Astrocyte of the spinal cord (primary cell): ENCODE measurements at regions not wholly inside any gene's neighbourhood (a gene's known extent, or its start where the extent isn't known, plus 50 kb on each side); places are given as distances from the start of the nearest gene placed in this dataset.
"Not testable (repeated sequence)": the region's sequence is repeated elsewhere in the genome, so short reads cannot be mapped to it uniquely, and the experiment has no call there.

Experiments
- DNase-seq: peaks from one replicate; pipeline ENCODE4 v3.0.0; 2011; ENCODE audit warnings: low read depth, low spot score
- H3K4me3 ChIP-seq: 2 replicates; pipeline ENCODE4 v1.5.1; 2011; ENCODE audit warnings: low read depth, mild to moderate bottlenecking, low read length, moderate library complexity
- in situ Hi-C: cut with HindIII; loops from 2 replicates; pipeline ENCODE4 v1.10.0; 2017; ENCODE audit warnings: low sequenced_read_pairs
- TF ChIP-seq, protein P1 (sequence below): IDR thresholded peaks from 2 replicates; pipeline ENCODE4 v1.5.1; 2012; ENCODE audit warnings: low read depth, mild to moderate bottlenecking, low read length, inconsistent platforms

DNA sequence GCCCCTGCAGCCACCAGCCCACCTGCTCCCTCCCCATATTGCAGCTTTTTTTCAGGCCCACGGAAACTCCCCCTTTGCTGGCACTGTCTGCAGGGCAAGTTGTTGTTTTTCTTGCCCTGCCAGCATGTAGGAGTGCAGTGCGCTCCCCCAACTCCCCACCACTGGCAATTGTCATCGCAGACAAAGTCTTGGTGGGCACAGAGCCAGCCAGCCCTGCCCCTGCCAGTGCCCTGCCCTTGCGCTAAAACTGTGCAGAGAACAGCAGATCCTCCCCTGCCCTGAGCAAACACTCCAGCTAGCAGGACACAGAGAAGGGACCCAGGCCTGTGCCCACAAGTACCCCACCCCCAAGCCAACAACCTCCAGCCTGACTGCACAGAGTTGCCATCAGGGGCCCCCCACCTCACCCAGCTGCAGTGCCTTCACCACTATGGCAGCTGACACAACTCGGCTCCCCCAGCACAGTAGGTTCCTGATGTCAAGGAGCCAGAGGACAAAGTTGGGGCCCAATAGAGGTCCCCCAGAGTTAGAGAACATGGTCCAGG, 158.1 kb upstream of the ARHGAP42 start:
- H3K4me3 ChIP-seq = no peak overlapping the region
- TF ChIP-seq, protein P1, sequence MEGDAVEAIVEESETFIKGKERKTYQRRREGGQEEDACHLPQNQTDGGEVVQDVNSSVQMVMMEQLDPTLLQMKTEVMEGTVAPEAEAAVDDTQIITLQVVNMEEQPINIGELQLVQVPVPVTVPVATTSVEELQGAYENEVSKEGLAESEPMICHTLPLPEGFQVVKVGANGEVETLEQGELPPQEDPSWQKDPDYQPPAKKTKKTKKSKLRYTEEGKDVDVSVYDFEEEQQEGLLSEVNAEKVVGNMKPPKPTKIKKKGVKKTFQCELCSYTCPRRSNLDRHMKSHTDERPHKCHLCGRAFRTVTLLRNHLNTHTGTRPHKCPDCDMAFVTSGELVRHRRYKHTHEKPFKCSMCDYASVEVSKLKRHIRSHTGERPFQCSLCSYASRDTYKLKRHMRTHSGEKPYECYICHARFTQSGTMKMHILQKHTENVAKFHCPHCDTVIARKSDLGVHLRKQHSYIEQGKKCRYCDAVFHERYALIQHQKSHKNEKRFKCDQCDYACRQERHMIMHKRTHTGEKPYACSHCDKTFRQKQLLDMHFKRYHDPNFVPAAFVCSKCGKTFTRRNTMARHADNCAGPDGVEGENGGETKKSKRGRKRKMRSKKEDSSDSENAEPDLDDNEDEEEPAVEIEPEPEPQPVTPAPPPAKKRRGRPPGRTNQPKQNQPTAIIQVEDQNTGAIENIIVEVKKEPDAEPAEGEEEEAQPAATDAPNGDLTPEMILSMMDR = no peak
- in situ Hi-C loops = no loop called here
- DNase-seq = no peak

DNA sequence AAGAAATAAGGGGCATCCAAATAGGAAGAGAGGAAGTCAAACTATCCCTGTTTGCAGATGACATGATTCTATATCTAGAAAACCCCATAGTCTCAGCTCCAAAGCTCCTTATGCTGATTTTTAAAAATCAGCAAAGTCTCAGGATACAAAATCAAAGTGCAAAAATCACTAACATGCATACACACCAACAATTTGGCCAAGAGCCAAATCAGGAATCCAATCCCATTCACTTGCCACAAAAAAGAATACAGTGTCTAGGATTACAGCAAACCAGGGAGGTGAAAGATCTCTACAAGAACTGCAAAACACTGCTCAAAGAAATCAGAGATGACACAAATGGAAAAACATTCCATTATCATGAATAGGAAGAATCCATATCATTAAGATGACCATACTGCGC, 155.8 kb upstream of the ARHGAP42 start:
- H3K4me3 ChIP-seq, DNase-seq, in situ Hi-C loops: not testable (repeated sequence)

DNA sequence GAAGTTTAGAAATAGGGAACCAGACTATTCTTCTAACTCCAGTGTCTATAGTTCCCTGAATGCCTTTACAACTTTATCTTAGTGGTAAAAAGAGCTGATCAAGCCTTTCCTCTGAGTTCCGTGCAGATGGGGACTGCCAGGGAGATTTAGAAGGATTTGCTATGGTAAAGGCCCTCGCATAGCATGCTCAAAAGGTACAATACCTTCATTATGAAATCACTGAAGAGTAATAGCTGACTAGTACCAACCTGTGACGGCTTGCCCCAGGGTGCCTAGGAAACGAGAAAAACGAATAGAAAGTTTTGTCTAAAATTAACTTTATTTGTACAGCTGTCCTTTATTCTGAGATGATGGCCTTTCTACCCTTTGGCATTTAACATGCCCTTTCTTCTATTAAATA, 150.1 kb upstream of the ARHGAP42 start:
- no peak for DNase-seq
- TF ChIP-seq, protein P1 = no peak
- in situ Hi-C loops = no loop called here
- no peak overlapping the region for H3K4me3 ChIP-seq

DNA sequence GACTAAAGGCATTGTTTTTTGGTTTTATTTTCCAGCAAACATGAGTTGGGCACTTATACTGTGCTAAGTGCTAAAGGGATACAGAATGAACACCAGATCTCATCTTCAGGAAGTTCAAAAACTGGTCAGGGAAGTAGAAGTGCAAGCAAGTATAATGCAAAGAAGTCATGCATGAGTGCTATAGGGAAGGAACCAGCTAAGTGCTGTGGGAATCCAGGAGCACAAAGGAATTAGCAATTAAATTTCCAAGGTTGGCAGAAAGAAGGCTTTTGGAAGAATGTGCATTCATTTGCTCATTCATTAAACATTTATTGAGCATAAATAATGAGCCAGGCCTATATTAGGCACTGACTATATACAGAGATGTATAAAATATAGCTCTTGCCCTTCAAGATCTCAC, 143.7 kb upstream of the ARHGAP42 start:
- H3K4me3 ChIP-seq = no peak overlapping the region
- DNase-seq = no peak
- in situ Hi-C loops = no loop called here
- TF ChIP-seq, protein P1 = no peak

DNA sequence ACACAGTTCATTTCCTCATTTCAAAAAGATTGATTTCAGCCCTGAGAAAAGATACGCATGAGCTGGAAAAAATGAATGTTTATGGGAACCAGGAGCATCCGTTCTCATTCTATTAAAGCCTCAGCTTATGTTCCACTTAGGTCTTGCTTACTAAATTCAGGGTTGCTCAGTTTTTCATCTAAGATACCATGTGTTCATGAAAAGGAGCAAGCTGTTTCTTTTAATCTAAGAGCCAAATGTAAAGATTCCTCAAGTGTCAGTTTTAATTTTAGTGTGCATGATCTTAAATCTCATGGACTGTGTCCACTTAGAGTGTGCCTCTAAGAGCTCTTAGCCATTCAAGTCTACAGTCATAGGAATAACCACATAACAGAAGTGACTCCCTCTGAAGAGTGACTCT, 141.5 kb upstream of the ARHGAP42 start:
- TF ChIP-seq, protein P1 = no peak
- no peak for DNase-seq
- in situ Hi-C loops = no loop called here
- H3K4me3 ChIP-seq = no peak overlapping the region

DNA sequence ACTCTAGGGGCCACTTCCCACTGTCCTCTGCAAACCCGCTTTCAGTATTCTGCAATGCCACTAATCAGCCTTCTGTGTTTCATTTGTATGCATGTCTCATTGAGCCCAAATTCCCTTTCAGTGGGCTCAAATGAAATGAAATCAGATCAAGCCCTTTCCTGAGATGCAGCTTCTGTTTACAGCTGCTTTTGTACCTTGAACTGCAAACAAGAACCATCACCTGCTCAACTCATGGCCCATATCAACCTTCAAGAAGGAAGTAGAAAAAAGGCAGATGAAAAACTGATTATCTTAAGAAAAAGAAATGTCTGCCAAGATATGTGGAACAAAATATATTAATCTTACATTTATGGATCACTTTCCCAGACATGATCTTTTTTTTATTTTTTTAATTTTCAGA, 141.1 kb upstream of the ARHGAP42 start:
- in situ Hi-C loops = no loop called here
- no peak overlapping the region for H3K4me3 ChIP-seq
- TF ChIP-seq, protein P1 = no peak
- DNase-seq = no peak

DNA sequence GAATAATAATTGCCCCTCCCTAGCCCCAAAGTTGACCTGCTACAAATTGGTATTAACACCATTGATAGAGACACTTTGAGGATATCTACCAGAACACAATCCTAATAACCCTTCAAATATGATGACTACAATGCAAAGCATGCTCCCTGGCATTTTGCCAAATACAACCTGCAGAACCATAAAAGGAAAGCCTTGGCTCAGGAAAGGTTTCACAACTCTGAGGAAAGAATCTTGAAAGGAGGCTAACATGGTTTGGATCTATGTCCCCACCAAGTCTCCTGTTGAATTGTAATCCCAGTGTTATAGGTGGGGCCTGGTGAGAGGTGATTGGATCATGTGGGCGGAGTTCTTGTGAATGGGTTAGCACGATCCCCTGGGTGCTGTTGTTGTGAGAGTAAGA, 140.4 kb upstream of the ARHGAP42 start:
- in situ Hi-C loops = no loop called here
- no peak overlapping the region for H3K4me3 ChIP-seq
- TF ChIP-seq, protein P1 = no peak
- peak; percentile 48 for DNase-seq
